ENCODE measurements at regions not wholly inside any gene's neighbourhood (a gene's known extent, or its start where the extent isn't known, plus 50 kb on each side); places are given as distances from the start of the nearest gene placed in this dataset.
A peak's percentile ranks its signal among the peaks of the same experiment; 100 is the strongest.
"Not testable (repeated sequence)": the region's sequence is repeated elsewhere in the genome, so short reads cannot be mapped to it uniquely, and the experiment has no call there.

GRCh38 chr6:20263059-20263458, 50.8 kb upstream of the MBOAT1 start:
- no peak for DNase-seq

GRCh38 chr6:20265842-20266241, 53.6 kb upstream of the MBOAT1 start:
- DNase-seq = no peak

- DNase-seq = no peak
These were observed 54.8 kb upstream of the MBOAT1 start for GRCh38 chr6:20266851-20267608.

GRCh38 chr6:20269181-20269580, 56.9 kb upstream of the MBOAT1 start:
- no peak for DNase-seq

GRCh38 chr6:20271818-20272217, 59.5 kb upstream of the MBOAT1 start:
- no peak for DNase-seq

GRCh38 chr6:20274137-20274536, 61.9 kb upstream of the MBOAT1 start:
- no peak for DNase-seq

GRCh38 chr6:20275837-20276236, 63.6 kb upstream of the MBOAT1 start:
- DNase-seq = not testable (repeated sequence)

GRCh38 chr6:20277724-20278123, 65.5 kb upstream of the MBOAT1 start:
- DNase-seq = not testable (repeated sequence)

- no peak for DNase-seq
These were observed 66.8 kb upstream of the MBOAT1 start for GRCh38 chr6:20279051-20279450.

- no peak for DNase-seq
These were observed 67.5 kb upstream of the MBOAT1 start for GRCh38 chr6:20279608-20280287.

- DNase-seq = peak; percentile 30
These were observed 68.0 kb upstream of the MBOAT1 start for GRCh38 chr6:20280288-20280621.

GRCh38 chr6:20284672-20285071, 72.4 kb upstream of the MBOAT1 start:
- no peak for DNase-seq

- DNase-seq = no peak
These were observed 74.8 kb upstream of the MBOAT1 start for GRCh38 chr6:20286968-20287565.

- DNase-seq = peak; percentile 93
These were observed 79.7 kb upstream of the MBOAT1 start for GRCh38 chr6:20291764-20292580.

GRCh38 chr6:20292905-20293304, 80.6 kb upstream of the MBOAT1 start:
- no peak for DNase-seq

GRCh38 chr6:20301256-20301655, 89.0 kb upstream of the MBOAT1 start:
- DNase-seq = no peak

- no peak for DNase-seq
These were observed 89.9 kb upstream of the MBOAT1 start for GRCh38 chr6:20302168-20302567.

GRCh38 chr6:20302702-20303251, 90.5 kb upstream of the MBOAT1 start:
- peak; percentile 67 for DNase-seq

GRCh38 chr6:20306491-20306890, 94.2 kb upstream of the MBOAT1 start:
- DNase-seq = no peak

GRCh38 chr6:20309186-20309585, 92.5 kb upstream of the E2F3 start:
- no peak for DNase-seq

GRCh38 chr6:20310185-20310584, 91.5 kb upstream of the E2F3 start:
- no peak for DNase-seq

- no peak for DNase-seq
These were observed 89.1 kb upstream of the E2F3 start for GRCh38 chr6:20312606-20313005.

GRCh38 chr6:20313051-20313450, 88.6 kb upstream of the E2F3 start:
- no peak for DNase-seq

Data from hematopoietic multipotent progenitor cell treated with erythropoietin and hydrocortisone succinate and interleukin-3 and kit ligand, for 8 days (in vitro differentiated cells).